ENCODE measurements at regions not wholly inside any gene's neighbourhood (a gene's known extent, or its start where the extent isn't known, plus 50 kb on each side); places are given as distances from the start of the nearest gene placed in this dataset.
A peak's percentile ranks its signal among the peaks of the same experiment; 100 is the strongest.

DNA sequence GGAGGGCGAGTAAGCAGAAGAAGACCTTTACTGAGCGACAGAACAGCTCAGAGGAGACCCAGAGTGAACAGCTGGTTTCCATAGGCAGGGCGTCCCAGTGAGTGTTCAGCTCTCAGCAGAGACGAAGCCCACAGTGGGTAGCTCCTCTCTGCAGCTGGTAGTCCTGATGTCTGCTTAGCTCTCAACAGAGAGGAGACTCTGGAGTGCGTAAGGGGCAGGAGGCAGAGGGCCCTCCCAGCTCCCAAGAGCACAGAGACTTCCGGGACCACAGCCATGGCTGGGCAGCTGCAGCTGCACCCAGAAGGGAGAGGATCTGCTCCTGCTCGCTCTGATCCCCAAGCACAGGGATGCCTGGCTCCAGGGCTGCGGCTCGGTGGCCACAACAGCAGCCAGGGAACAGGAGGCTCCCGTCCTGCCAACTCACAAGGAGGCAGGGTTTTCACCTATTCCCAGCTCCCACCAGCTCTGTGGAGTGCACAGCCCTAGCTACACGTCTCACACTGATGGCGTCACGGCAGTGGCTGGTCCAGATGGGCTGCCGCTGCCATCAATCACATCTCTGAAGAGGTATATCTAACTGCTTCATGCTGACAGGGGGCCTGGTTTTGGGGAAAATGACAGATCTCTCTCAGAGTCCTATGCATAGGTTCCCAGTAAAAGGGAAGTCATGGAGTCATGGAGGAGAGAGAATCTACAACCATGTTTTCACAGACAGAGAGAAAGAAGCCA is 2660.1 kb upstream of the PCDH20 start:
- H3K4me1 ChIP-seq = no peaks in the 10 kb centered on the region
- WGBS, 2 donors (ENCODE audit: low coverage in 1 of 2) = 90% methylated on average over 4 of the region's 14 CpGs; no CpG with 5 or more reads in 1 of the 2 donors
- no peak overlapping the region for H3K4me3 ChIP-seq
- no peaks in the 10 kb centered on the region for H3K27me3 ChIP-seq
- TF ChIP-seq POLR2A (IDR thresholded peaks at IDR 0.05) (no peak), POLR2AphosphoS5 (IDR thresholded peaks at IDR 0.05) (no peak), EP300 (IDR thresholded peaks at IDR 0.05) (no peak)
- TF ChIP-seq, protein P1, sequence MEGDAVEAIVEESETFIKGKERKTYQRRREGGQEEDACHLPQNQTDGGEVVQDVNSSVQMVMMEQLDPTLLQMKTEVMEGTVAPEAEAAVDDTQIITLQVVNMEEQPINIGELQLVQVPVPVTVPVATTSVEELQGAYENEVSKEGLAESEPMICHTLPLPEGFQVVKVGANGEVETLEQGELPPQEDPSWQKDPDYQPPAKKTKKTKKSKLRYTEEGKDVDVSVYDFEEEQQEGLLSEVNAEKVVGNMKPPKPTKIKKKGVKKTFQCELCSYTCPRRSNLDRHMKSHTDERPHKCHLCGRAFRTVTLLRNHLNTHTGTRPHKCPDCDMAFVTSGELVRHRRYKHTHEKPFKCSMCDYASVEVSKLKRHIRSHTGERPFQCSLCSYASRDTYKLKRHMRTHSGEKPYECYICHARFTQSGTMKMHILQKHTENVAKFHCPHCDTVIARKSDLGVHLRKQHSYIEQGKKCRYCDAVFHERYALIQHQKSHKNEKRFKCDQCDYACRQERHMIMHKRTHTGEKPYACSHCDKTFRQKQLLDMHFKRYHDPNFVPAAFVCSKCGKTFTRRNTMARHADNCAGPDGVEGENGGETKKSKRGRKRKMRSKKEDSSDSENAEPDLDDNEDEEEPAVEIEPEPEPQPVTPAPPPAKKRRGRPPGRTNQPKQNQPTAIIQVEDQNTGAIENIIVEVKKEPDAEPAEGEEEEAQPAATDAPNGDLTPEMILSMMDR (IDR thresholded peaks at IDR 0.05) = no peak
- ATAC-seq = peak; percentile 25
- H3K9me3 ChIP-seq = no peaks in the 10 kb centered on the region
- H3K36me3 ChIP-seq = no peaks in the 10 kb centered on the region
- H3K27ac ChIP-seq = no peak overlapping the region

DNA sequence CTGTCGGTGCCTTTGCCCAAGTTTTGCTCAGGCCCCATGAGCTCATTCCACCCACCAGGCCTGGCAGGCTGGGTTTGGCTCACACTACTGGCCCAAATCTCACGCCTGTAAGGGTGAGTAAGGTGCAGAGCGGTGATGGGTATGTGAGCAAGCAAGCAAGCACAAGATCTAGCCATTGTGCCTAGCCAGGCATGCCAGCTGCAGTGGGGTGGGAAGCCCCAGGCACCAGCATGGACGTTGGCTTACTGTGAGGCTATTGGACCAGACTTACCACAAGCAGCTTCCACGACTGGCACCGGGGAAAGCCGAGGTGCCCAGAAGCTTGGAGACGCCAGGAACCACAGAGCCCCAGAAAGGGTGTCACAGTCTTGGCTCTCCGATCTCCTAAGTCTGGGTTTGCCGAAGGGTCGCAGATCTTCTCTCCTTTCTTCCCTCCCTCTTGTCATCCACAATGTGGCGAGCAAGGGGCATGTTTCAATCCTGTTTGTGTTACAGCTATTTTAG is 2659.4 kb upstream of the PCDH20 start:
- Histone ChIP-seq H3K27ac (no peak overlapping the region), H3K4me1 (no peaks in the 10 kb centered on the region), H3K36me3 (no peaks in the 10 kb centered on the region), H3K9me3 (no peaks in the 10 kb centered on the region), H3K27me3 (no peaks in the 10 kb centered on the region), H3K4me3 (no peak overlapping the region)
- no peak for TF ChIP-seq POLR2A (IDR thresholded peaks at IDR 0.05)
- no peak for TF ChIP-seq EP300 (IDR thresholded peaks at IDR 0.05)
- TF ChIP-seq, protein P1 (IDR thresholded peaks at IDR 0.05) = no peak
- TF ChIP-seq POLR2AphosphoS5 (IDR thresholded peaks at IDR 0.05) = no peak
- no peak for ATAC-seq
- 100% methylated on average over 1 of the region's 12 CpGs for WGBS, 2 donors (ENCODE audit: low coverage in 1 of 2)

DNA sequence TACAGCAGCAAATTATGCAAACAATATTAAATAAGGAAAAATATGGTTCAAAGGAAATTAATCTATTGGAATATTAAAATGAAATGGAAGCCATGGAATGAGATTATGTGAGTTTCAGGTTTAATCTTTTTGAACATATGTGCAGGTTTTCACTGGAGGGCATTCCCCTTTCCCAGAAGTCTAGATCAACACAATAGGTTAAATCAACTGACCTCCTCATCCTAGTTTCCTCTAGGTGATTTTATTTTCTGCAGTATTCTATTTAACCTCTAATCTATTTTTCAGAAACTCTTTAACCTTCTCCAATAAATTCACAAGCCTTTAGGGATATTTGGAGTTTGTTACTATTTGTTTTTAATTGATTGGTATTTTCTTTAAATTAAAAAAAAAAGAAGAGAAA is 2657.6 kb upstream of the PCDH20 start:
- no peaks in the 10 kb centered on the region for H3K9me3 ChIP-seq
- ATAC-seq = no peak
- no peaks in the 10 kb centered on the region for H3K27me3 ChIP-seq
- H3K36me3 ChIP-seq = no peaks in the 10 kb centered on the region
- TF ChIP-seq POLR2A (IDR thresholded peaks at IDR 0.05) (no peak), EP300 (IDR thresholded peaks at IDR 0.05) (no peak), POLR2AphosphoS5 (IDR thresholded peaks at IDR 0.05) (no peak)
- TF ChIP-seq, protein P1 (IDR thresholded peaks at IDR 0.05) = no peak
- no peak overlapping the region for H3K27ac ChIP-seq
- no peak overlapping the region for H3K4me3 ChIP-seq
- H3K4me1 ChIP-seq = no peaks in the 10 kb centered on the region

DNA sequence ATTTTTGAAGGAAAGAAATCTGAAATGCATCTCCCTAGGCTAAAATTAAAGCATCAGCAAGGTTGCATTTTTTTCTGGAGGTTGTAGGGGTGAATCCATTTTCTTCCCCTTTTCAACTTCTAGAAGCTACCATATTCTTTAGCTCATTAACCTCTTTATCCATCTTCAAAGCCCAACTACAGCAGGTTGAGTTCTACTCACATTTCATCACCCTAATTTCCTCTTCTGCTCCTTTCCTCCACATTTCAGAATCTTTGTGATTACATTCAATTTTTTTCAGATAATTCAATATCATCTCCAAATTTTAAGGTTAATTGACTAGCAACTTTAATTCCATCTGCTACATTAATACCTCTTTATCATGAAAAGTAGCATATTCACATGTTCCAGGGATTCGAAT is 2655.7 kb upstream of the PCDH20 start:
- Histone ChIP-seq H3K9me3 (no peaks in the 10 kb centered on the region), H3K36me3 (no peaks in the 10 kb centered on the region), H3K27ac (no peak overlapping the region), H3K4me1 (no peaks in the 10 kb centered on the region), H3K27me3 (no peaks in the 10 kb centered on the region), H3K4me3 (no peak overlapping the region)
- ATAC-seq = no peak
- WGBS, 2 donors (ENCODE audit: low coverage in 1 of 2) = 71 to 75% methylated on average over 1 of the region's 1 CpG
- TF ChIP-seq EP300 (IDR thresholded peaks at IDR 0.05) = no peak
- no peak for TF ChIP-seq POLR2AphosphoS5 (IDR thresholded peaks at IDR 0.05)
- TF ChIP-seq, protein P1 (IDR thresholded peaks at IDR 0.05) = no peak
- no peak for TF ChIP-seq POLR2A (IDR thresholded peaks at IDR 0.05)

DNA sequence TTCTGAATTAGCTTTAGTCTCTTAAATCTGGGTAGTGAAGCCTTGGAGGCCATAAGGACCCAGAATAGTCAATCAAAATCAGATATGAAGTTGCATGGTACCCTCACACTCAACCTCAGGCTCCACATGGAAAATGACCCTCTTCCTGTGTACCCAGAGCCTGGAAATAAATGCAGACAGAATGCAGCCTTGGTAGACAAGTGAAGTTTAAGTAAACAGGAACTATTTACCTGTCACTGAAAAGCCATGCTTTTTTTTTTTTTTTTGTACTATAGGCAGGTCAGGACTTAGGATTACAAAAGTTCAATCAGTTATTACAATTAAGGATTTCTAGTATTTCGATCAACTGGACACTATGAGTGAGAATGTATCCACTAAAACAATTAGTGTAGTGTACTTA is 2654.2 kb upstream of the PCDH20 start:
- Histone ChIP-seq H3K4me3 (no peak overlapping the region), H3K27ac (no peak overlapping the region), H3K9me3 (no peaks in the 10 kb centered on the region), H3K27me3 (no peaks in the 10 kb centered on the region), H3K4me1 (no peaks in the 10 kb centered on the region), H3K36me3 (no peaks in the 10 kb centered on the region)
- no peak for TF ChIP-seq POLR2AphosphoS5 (IDR thresholded peaks at IDR 0.05)
- no peak for TF ChIP-seq EP300 (IDR thresholded peaks at IDR 0.05)
- TF ChIP-seq, protein P1 (IDR thresholded peaks at IDR 0.05) = no peak
- TF ChIP-seq POLR2A (IDR thresholded peaks at IDR 0.05) = no peak
- ATAC-seq = no peak
- WGBS, 2 donors (ENCODE audit: low coverage in 1 of 2) = 83 to 100% methylated on average over 1 of the region's 1 CpG

All from gastroesophageal sphincter (tissue), 4 donors.